GM21423 (cell line): ENCODE measurements at regions not wholly inside any gene's neighbourhood (a gene's known extent, or its start where the extent isn't known, plus 50 kb on each side); places are given as distances from the start of the nearest gene placed in this dataset.

Experiments
- ATAC-seq: cut with Tn5 transposase; IDR thresholded peaks from one replicate; pipeline ENCODE4 v1.9.1; 2021; ENCODE audit warnings: mild to moderate bottlenecking, moderate library complexity; ENCODE audit not compliant: unreplicated experiment

- ATAC-seq: peak; percentile 100
These were observed 622.1 kb downstream of the SPRY1 start for GRCh38 chr4:124018383-124019317.

GRCh38 chr4:124019749-124020549 lies 623.4 kb downstream of the SPRY1 start:
- ATAC-seq: no peak

- ATAC-seq: no peak
These were observed 628.4 kb downstream of the SPRY1 start for GRCh38 chr4:124025000-124025399.

- ATAC-seq: no peak
These were observed 628.8 kb downstream of the SPRY1 start for GRCh38 chr4:124025428-124025827.

GRCh38 chr4:124028182-124028581 lies 631.6 kb downstream of the SPRY1 start:
- ATAC-seq: no peak

GRCh38 chr4:124030147-124030546 lies 633.6 kb downstream of the SPRY1 start:
- no peak for ATAC-seq

- ATAC-seq: no peak
These were observed 635.4 kb downstream of the SPRY1 start for GRCh38 chr4:124032035-124032434.

GRCh38 chr4:124035364-124036041 lies 638.9 kb downstream of the SPRY1 start:
- ATAC-seq: no peak

GRCh38 chr4:124037236-124037635 lies 640.6 kb downstream of the SPRY1 start:
- ATAC-seq: no peak

- no peak for ATAC-seq
These were observed 647.7 kb downstream of the SPRY1 start for GRCh38 chr4:124044330-124044729.

GRCh38 chr4:124044867-124045266 lies 648.3 kb downstream of the SPRY1 start:
- no peak for ATAC-seq

GRCh38 chr4:124046190-124046589 lies 649.6 kb downstream of the SPRY1 start:
- ATAC-seq: no peak

- no peak for ATAC-seq
These were observed 657.4 kb downstream of the SPRY1 start for GRCh38 chr4:124053872-124054538.

- ATAC-seq: no peak
These were observed 657.2 kb downstream of the ANKRD50 start for GRCh38 chr4:124055336-124055735.

GRCh38 chr4:124055896-124056295 lies 656.6 kb downstream of the ANKRD50 start:
- no peak for ATAC-seq

GRCh38 chr4:124060261-124060918 lies 652.1 kb downstream of the ANKRD50 start:
- ATAC-seq: no peak

GRCh38 chr4:124061413-124061812 lies 651.1 kb downstream of the ANKRD50 start:
- ATAC-seq: no peak

GRCh38 chr4:124065422-124065821 lies 647.1 kb downstream of the ANKRD50 start:
- no peak for ATAC-seq

- no peak for ATAC-seq
These were observed 646.6 kb downstream of the ANKRD50 start for GRCh38 chr4:124065936-124066335.

- no peak for ATAC-seq
These were observed 645.9 kb downstream of the ANKRD50 start for GRCh38 chr4:124066595-124066994.
